Renal pelvis (tissue), 1 donor: ENCODE measurements at regions not wholly inside any gene's neighbourhood (a gene's known extent, or its start where the extent isn't known, plus 50 kb on each side); places are given as distances from the start of the nearest gene placed in this dataset.

Source experiments
- DNase-seq: peaks from one replicate; pipeline ENCODE4 v3.0.0-alpha.2; 2013

DNA sequence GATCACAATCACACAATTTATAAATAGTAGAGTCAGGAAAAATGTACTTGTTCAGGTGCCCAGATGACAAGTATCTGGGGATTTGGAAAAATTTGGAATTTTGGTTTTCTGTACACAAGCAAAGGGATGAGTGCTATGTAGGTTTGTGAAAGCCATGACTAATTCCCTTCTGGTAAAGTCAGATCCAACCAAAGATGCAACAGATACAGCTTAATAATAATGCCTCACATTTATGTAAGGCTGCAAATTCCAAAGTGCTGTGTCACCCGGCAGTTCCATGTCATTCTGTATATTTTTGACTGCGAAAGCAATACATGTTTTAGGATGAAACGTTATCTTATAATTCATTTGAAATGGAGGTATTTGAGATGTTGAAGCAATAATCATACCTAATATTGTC lies 102.7 kb upstream of the AGBL1 start:
- DNase-seq = no peak

DNA sequence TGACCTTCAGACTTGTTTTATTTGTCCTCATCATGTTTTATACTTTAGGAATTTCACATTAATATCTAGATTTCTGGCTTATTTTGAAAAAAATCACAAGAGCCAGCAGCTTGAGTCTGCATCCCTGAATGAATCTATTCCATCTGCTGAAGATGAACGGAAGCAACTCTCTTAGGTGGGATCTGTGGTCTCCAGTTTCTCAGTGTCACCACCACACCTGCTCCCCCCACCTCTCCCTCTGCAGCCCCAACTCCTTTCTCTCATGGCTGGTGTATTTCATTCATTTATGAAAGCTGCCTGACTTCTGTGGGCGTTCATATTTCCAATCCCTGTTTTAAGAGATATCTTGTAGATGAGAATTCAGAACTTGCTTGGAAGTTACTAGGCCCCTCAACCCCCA lies 102.1 kb upstream of the AGBL1 start:
- DNase-seq = no peak

DNA sequence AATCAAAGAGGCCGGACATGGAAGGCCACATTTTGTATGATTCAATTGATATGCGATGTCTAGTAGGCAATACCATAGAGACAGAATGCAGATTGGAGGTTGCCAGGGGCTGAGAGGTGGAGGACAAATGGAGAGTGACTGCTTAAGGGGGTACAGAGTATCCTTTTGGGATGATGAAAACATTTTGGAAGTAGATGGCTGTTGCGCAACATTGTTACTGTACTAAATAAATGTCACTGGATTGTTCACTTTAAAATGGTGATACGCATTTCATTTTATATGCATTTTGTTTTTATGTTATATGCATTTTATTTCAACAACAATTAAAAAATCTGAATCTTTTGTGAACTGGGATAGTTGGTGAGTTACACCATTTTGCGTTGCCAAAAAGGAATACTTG lies 99.7 kb upstream of the AGBL1 start:
- no peak for DNase-seq

DNA sequence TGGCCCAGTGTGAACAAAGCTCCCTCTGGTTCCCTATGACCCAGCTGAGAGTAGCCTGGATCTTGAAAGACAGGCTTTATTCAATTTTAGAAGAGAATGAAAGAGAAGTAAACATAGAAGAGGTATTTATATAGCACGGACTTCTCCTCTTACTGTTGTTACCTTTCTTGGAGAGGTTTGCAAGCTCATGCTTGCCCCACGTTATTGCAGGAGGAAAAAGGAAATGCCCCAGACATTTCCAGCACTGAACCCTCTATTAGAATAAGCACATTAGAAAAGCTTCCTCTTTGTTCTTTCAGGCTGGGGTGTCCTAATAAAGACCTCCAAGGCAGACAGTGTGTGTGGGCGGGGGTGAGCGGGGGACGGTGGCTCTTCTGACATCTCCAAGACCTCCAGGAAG lies 98.7 kb upstream of the AGBL1 start:
- no peak for DNase-seq

DNA sequence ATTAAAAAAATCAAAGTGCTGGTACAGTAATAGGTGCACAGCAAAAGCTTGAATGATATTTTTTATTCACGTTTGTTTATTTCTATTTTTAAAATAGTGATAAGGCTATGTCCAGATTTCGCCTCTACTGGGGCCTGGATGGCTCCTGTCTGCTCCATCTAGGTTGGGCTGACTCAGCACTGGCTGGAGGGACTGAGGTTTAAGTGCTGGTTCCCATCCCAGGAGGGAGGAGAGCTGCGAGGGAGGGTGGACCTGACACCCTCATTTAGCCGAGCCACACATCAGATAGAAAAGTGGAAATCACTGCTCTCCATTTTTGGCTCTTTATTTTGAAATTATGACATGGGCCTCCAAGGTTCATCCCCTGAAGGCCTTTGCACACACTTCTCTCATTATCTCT lies 95.4 kb upstream of the AGBL1 start:
- DNase-seq = no peak

DNA sequence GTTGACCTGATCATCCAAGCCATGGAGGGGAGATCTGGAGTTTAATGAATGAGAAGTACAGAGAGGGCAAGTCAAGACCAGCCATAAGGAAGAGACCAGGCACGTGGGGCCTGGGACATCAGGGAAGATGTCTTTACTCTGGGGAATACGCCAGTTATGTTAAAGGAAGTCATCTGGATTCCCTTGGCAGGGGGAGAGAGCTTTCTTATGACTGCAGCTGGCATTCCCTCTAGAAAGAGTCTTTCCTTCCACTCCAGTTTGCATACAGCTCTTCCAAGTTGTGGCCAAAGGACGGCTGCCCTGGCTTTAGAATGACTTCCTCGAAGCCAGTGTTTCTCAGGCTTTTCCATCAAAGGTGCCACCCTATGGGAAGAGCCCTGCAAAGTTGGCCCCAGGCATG lies 93.6 kb upstream of the AGBL1 start:
- DNase-seq = no peak

DNA sequence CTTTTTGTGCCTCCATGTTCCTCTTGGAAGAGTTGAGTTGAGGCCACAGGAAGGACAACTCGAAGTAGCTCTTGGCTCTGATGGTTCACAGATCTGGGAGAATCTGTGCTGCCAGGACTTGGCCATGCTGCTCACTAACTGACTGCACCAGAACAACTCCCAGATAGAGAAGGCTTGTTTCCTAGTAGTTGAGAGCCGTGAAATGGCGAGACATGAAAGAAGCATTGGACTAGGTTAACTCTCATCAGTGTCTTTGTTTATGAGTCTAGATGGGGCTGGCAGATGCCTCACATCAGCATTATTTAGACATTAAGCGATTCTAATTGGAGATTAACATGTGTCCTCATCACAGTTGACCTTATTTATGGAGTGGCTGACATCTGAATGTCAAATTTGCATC lies 92.9 kb upstream of the AGBL1 start:
- DNase-seq = no peak

DNA sequence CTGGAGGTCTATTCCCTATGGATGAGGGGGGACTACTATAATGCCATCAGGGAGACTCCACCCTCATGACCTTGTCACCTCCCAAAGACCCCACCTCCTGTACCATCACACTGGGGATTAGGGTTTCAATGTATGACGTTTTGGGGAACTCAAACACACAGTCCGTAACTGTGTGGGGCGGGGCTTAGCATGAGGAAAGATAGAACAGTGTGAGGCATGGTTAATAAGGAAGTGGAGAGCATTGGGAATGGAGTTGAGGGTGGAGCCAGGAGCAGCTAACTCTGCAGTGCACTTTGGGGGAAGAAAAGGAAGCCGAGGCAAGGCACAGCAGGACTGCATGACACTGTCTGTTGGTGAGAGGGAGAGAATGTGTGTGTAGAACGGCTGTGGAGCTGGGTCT lies 90.9 kb upstream of the AGBL1 start:
- DNase-seq = no peak

DNA sequence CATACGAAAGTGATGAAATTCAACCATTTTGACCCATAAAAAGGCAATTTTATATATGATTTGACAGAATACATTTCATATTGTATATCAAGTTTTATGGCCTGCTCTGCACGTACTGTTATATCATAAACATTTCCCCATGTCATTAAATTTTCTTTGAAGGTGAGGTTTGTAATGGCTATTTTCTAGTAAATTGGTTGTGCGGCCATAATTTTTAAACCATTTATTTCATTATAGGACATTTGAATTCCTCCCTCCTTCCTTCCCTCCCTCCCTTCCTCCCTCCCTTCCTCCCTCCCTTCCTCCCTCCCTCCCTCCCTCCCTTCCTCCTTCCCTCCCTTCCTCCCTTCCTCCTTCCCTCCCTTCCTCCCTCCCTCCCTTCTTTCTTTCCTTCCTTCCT lies 87.4 kb upstream of the AGBL1 start:
- DNase-seq = no peak

DNA sequence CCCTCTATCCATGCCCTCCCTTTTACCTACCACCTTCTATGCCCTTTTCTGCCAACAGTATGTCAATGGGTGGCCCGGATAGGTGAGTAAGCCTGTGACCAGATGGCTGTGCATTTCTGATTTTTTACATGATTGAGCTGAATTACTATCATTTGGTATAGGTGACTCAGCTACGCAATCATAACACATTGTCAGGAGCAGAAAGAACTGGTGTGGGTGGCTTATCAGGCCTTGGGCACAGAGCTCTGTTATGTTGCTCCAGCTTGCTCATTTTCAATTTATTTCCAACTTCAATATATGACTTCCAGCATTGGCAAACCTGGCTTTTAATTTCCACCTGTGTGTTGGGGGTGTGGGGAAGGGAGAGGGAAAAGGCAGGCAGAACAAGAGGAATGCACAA lies 86.6 kb upstream of the AGBL1 start:
- DNase-seq = no peak

DNA sequence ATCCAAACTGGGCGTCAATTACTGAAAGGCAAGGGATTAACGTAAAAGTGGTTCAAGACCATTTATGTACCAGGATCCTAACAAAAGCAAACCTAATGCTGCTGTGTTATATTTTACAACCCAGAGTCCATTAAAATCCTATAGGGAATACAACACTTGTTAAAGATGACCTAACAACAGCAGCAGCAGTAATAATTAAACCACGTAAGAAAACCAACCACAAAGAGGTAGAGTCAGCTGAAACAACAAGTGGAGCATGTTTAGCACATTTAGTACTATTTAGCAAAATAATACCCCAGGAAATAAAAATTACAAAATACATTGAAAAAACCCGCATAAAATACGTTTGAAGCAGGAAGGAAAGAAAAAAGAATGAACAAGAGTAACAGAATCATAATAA lies 82.1 kb upstream of the AGBL1 start:
- no peak for DNase-seq

DNA sequence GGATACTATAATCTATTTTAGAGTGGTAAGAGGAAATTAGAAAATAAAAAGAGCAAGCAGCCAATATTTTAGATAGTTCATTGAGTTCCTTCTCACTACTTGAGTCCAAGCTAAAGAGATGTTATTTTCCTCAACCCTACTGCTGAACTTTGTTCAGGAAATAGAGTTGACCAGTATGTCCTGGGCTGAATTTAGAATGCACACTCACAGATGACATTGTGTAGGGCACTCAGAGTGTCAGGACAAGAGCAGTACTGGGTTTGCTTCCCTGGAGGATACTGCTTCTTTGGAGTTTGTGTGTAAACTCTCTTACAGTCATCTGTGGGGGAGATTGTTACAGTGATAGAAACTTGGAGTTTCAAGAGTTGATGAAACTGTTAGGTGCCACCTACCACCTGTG lies 80.0 kb upstream of the AGBL1 start:
- no peak for DNase-seq

DNA sequence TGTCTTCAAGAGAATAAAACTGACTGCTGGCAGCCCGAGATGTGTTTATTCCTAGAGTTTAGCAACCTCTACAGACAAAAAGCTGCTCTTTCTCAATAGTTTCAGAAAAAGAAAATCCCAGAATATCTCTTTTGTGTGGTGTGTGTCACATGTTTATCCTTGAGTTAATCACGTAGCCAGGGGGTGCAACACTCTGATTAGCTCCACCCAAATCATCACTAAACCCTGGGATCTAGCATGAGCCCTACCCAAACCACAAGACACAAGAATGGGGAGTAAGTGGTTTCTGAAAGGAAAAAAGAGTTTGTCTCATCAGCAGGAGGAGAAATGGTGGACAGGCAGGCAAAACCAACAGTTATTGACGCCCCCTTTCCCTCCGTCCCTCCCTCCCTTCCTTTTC lies 78.5 kb upstream of the AGBL1 start:
- no peak for DNase-seq

DNA sequence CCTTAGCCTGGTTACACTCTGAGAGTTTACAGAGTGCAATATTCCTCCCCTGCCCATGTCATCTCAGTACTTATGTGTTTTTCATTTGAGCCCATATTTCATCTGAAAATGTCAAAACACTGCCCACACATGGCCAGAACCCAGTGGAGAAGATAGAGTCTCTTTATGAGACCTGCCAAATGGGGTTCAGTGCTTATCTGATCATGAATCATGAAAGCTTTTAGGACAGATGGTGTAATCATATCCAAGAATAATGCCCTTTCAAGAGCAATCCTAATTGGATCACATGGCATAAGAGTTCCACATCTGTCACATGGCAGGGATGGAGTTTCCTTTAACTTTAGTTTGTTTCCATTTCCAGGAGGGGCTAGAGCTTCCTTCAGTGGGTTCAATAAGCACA lies 77.2 kb upstream of the AGBL1 start:
- DNase-seq = no peak

DNA sequence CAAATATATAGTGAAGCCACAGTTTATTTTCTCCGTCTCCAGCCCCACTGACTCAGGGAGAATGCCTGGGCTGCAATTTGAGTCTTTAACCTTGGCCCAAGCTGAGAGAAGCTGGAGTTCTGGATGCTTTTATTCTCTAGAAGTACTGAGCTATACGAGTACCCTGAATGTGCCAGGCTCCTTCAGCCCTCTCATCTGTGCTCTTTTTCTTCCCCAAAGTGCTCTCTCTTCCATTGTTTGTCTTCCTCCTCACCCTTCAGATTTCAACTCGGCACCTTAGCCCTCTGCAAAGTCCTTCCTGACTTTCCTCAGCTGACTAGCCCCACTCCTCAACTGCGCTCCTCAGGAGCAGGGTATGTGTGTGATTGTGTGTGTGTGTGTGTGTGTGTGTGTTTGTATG lies 75.6 kb upstream of the AGBL1 start:
- no peak for DNase-seq

DNA sequence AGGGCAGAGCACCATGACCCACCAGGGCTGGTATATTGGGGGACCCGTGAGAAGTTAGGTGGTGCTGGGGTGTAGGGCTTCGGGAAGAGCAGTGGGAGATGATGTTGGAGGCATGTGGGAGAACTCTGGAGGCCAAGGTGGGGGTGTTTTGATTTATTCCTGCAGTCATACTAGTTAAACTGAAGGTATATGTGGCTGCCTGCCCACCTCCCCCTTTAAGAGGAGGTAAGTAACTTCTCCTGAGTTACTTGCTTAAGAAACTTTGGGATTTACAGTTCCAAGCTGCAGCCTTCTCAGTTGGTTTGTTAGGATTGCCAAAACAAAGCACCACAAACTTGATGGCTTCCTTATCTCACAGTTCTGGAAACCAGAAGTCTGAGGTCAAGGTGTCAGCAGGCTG lies 73.1 kb upstream of the AGBL1 start:
- DNase-seq = no peak

DNA sequence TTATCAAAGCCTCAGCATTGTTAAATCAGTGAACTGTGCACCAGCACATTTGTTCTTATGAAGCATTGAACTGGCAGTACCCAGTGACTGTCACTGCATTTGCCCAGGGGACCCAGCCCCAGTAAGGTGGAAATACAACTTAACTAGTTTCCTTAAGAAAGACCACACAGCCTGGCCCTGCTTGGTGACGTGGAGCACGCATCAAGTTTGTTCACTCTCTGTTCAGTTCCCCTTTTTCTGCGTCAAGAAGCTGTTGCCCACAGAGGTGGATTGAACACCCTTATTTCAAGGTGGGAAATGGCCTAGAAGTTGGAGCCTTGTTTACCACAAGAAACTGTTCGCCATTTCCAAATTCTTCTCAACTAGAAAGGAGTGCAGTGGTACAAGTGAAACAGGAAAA lies 69.9 kb upstream of the AGBL1 start:
- no peak for DNase-seq

DNA sequence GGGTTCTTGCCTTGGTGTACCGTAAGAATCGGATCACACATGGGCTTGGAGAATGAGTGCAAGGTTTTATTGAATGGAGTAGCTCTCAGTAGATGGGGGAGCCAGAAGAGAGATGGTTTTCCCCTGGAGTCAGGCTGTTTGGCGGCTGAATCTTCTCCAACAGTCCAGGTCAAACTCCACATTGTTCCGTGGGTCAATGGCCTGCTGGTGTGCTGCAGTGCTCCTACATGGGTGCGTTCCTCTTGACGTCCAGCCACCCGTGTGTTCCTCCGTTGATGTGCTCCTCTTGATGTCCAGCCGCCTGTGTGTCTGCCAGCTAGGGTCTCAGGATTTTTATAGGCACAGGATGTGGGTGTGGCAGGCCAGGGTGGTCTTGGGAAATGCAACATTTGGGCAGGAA lies 69.3 kb upstream of the AGBL1 start:
- no peak for DNase-seq

DNA sequence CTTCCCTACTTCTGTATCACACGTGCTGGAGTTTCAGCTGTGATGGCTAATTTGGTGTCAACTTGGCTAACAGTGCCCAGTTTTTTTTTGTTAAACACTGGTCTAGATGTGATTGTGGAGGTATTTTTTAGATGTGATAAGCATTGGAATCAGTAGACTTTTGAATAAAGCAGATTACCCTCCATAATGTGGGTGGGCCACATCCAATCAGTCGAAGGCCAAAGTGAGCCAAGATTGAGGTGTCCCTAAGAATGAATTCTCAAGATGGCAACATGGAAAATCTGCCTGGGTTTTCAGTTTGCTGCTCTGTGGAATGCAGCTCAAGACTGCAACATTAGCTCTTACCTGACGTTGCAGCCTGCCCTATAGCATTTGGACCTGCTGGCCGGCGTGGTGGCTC lies 68.8 kb upstream of the AGBL1 start:
- no peak for DNase-seq

DNA sequence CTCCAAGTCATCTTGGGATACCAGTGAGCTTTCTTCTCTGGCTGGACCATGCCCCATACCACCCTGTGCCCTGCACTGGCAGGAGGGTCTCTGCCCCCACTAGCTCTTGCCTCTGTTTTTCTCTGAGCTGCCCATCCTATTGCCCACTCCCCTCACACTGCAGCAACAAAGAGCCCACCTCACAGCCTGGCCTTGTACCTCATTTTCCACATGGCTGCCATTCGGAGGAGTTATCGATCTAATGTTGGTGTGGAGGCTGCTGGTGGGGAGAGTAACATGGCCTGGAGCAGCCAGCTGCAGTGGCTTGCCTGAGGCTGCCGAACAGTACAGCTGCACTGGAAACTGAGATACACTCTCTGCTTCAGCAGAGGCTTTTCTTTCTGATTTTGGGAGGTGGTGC lies 65.7 kb upstream of the AGBL1 start:
- DNase-seq = no peak

DNA sequence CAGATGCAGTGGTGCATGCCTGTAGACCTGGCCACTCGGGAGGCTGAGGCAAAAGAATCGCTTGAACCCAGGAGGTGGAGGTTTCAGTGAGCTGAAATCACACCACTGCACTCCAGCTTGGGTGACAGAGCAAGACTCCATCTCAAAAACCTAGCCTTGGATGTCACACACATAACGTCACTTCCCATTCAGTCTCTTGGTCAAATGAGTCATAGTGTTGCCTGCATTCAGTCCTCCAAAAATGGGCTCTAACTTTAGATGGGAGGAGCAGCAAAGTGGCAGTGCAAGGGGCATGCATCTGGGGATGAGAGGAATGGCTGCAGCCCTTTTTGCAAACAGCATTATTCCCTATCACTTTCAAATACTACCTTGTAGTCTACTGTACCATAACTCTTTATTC lies 62.9 kb upstream of the AGBL1 start:
- no peak for DNase-seq

DNA sequence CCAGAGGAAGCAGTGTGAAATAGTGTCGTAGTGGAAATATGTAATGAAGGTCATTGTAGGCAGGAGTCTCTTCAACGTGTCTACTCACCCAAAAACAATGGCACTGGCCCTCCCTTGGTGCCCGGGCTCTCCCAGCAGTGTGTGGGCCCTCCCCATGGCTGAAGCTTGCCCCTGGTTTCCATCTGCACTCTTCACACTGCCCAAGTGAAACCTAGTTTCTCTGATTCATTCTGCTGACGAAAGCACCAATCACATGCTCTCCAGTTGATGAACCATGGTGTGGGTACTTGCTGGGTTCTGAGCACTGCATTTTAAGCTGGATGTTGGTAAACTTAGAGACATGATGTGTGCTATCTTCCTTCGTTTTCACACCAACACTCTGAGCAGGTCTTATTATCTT lies 61.0 kb upstream of the AGBL1 start:
- DNase-seq = no peak

DNA sequence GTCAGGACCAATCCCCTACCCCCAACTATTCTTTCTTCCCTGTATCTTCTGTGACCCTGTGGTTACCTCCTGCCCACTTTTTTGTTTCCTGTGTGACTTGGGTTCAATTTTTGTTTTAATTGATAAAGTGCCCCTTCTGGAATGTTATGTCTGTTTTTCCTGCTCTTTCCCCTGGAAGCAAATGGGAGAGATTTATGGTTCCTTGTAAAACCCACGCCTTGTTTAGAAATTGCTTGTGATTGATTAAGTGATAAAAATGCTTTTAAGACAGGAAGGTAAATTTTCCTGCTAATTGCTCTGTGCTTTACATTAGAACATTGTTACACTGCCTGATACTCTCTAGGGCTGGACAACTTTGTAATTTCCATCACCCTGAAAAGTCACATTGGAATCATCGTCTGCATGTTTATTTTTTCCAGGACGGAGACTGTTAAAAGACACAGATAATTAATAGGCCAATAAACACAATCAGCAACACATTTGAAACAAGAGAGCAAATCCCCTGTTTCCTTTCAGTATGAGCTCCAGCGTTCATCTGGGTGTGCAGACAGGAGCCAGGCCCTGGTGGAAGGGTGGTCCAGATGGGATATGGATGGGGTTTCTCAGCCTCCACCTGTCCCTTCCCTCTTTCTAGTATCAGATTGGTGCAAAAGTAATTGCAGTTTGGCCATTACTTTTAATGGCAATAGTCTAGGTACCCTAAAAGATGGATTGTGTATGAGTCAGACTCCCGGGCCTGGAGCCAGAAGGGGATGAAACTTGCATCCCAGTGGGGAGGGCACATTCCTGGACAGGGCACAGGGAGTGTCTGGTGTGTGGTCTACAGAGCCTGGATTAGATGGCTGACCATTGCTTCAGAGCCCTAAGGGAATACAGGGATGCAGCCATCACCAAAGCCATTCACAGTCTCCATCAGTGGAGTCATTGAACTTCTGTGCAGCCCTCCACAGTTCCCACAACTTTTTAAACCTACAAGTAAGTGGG lies 58.1 kb upstream of the AGBL1 start:
- no peak for DNase-seq

DNA sequence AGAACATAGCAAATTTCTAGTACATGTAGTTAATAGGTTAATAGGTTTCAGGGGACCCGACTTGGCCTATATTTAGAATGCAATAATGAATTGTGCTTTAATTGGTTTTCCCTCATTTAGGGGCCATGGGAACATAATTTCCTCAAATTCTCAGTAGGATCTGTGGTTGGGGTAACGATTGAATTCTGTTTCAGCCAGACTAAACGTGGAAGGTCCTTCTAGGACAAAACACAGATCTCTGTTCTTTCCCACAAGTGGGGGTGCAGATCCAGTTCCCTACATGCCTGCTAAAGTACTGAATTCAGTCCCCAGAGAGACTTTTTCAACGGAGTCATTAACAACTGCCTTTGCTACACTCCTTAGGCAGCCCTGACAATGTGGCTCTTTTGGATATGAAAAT lies 50.7 kb upstream of the AGBL1 start:
- DNase-seq = no peak
